ENCODE measurements at regions not wholly inside any gene's neighbourhood (a gene's known extent, or its start where the extent isn't known, plus 50 kb on each side); places are given as distances from the start of the nearest gene placed in this dataset.

DNA sequence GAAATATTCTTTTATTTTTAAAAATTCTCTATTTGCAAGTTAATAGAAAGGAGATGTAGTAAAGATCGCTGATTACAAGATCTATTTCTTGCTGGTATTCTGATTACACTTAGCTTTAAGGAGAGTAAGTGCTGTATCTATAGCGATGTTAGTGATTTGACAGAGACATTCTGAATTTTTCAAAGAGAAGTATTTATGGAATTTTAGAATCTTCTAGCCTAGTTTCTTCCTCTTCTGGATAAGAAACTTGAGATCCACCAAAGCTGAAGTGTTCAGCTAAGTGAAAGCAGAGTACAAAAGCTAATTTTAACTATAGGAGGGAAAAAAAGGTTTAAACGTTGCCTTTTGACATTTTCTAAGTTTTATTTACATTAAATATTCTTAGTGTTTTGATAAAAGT, 72.1 kb upstream of the RARB start:
- Histone ChIP-seq H3K4me3 (no peak overlapping the region), H3K4me1 (ENCODE audit: insufficient read depth) (no peaks in the 10 kb centered on the region), H3F3A (ENCODE audit: insufficient read depth) (no peaks in the 10 kb centered on the region), H3K4me2 (ENCODE audit: unreplicated experiment) (no peak overlapping the region), H3K9me3 (ENCODE audit: low read depth) (no peaks in the 10 kb centered on the region), H3K27me3 (replicated peaks; ENCODE audit: insufficient read depth) (no peaks in the 10 kb centered on the region), H3K79me2 (ENCODE audit: insufficient read depth) (no peaks in the 10 kb centered on the region), H3K36me3 (ENCODE audit: low read depth) (no peaks in the 10 kb centered on the region), H3K27ac (no peak overlapping the region), H4K20me1 (ENCODE audit: insufficient read depth) (no peaks in the 10 kb centered on the region), H3K9me2 (ENCODE audit: insufficient read depth) (no peaks in the 10 kb centered on the region), H3K9ac (no peak overlapping the region), H2AFZ (no peak overlapping the region)
- DNase-seq: no peak
- in situ Hi-C loops (cut with MboI): no loop called here
- TF ChIP-seq EZH2phosphoT487 (IDR thresholded peaks at IDR 0.05; ENCODE audit: insufficient read depth, low read depth): no peak
- no peak for TF ChIP-seq EZH2 (IDR thresholded peaks at IDR 0.05; ENCODE audit: insufficient read depth, poor library complexity, severe bottlenecking)
- 27 to 31% methylated on average over 3 of the region's 3 CpGs for WGBS, 2 experiments (ENCODE audit: low coverage in 1 of 2, low lambda C conversion rate in 2 of 2, missing lambda C conversion rate in 2 of 2)

DNA sequence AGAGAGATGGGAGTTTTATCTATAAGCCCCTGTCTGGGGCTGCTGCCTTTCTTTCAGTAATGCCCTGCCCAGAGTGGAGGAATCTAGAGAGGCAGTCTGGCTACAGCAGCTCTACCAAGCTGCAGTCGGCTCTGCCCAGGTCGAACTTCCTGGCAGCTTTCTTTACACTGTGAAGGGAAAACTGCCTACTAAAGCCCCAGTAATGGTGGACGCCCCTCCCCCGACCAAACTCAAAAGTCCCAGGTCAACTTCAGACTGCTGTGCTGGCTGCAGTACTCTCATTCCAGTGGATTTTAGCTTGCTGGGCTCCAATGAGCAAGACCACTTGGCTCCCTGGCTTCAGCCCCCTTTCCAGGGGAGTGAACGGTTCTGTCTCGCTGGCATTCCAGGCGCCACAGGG, 65.9 kb upstream of the RARB start:
- Histone ChIP-seq H3K4me3 (no peak overlapping the region), H3K27ac (no peak overlapping the region), H4K20me1 (ENCODE audit: insufficient read depth) (no peaks in the 10 kb centered on the region), H3K27me3 (replicated peaks; ENCODE audit: insufficient read depth) (no peaks in the 10 kb centered on the region), H3K4me1 (ENCODE audit: insufficient read depth) (no peaks in the 10 kb centered on the region), H3K9me2 (ENCODE audit: insufficient read depth) (no peaks in the 10 kb centered on the region), H3K79me2 (ENCODE audit: insufficient read depth) (no peaks in the 10 kb centered on the region), H3F3A (ENCODE audit: insufficient read depth) (no peaks in the 10 kb centered on the region), H3K9me3 (ENCODE audit: low read depth) (no peaks in the 10 kb centered on the region), H3K9ac (no peak overlapping the region), H3K36me3 (ENCODE audit: low read depth) (no peaks in the 10 kb centered on the region), H3K4me2 (ENCODE audit: unreplicated experiment) (no peak overlapping the region), H2AFZ (no peak overlapping the region)
- in situ Hi-C loops (cut with MboI): no loop called here
- TF ChIP-seq EZH2 (IDR thresholded peaks at IDR 0.05; ENCODE audit: insufficient read depth, poor library complexity, severe bottlenecking): no peak
- no peak for TF ChIP-seq EZH2phosphoT487 (IDR thresholded peaks at IDR 0.05; ENCODE audit: insufficient read depth, low read depth)
- WGBS, 2 experiments (ENCODE audit: low coverage in 1 of 2, low lambda C conversion rate in 2 of 2, missing lambda C conversion rate in 2 of 2): 21 to 41% methylated on average over 7 of the region's 7 CpGs
- DNase-seq: no peak

DNA sequence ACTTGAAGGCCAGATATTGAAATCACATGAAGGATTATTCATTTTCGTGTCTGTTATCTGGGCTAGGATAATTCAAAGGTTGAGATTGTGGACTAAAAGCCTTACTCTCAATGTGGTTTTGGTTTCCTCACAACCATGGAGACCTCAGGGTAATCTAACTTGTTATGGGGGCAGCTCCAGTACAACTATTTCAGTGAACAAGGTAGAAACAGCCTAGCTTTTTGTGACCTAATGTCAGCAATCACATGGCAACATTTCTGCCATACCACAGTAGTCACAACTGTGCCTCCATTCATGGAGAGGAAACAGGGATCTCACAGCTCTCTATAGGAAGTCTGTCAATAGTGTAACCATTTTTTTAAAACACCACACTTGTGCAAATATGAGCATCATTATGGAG, 62.4 kb upstream of the RARB start:
- Histone ChIP-seq H3K4me3 (no peak overlapping the region), H3K79me2 (ENCODE audit: insufficient read depth) (no peaks in the 10 kb centered on the region), H3K36me3 (ENCODE audit: low read depth) (no peaks in the 10 kb centered on the region), H3K4me1 (ENCODE audit: insufficient read depth) (no peaks in the 10 kb centered on the region), H3K27ac (no peak overlapping the region), H2AFZ (no peak overlapping the region), H3F3A (ENCODE audit: insufficient read depth) (no peaks in the 10 kb centered on the region), H3K9ac (no peak overlapping the region), H3K27me3 (replicated peaks; ENCODE audit: insufficient read depth) (no peaks in the 10 kb centered on the region), H3K9me2 (ENCODE audit: insufficient read depth) (no peaks in the 10 kb centered on the region), H4K20me1 (ENCODE audit: insufficient read depth) (no peaks in the 10 kb centered on the region), H3K4me2 (ENCODE audit: unreplicated experiment) (no peak overlapping the region), H3K9me3 (ENCODE audit: low read depth) (no peaks in the 10 kb centered on the region)
- no peak for TF ChIP-seq EZH2 (IDR thresholded peaks at IDR 0.05; ENCODE audit: insufficient read depth, poor library complexity, severe bottlenecking)
- TF ChIP-seq EZH2phosphoT487 (IDR thresholded peaks at IDR 0.05; ENCODE audit: insufficient read depth, low read depth): no peak
- in situ Hi-C loops (cut with MboI): no loop called here
- no peak for DNase-seq
- WGBS, 2 experiments (ENCODE audit: low coverage in 1 of 2, low lambda C conversion rate in 2 of 2, missing lambda C conversion rate in 2 of 2): 8 to 25% methylated on average over 1 of the region's 1 CpG

DNA sequence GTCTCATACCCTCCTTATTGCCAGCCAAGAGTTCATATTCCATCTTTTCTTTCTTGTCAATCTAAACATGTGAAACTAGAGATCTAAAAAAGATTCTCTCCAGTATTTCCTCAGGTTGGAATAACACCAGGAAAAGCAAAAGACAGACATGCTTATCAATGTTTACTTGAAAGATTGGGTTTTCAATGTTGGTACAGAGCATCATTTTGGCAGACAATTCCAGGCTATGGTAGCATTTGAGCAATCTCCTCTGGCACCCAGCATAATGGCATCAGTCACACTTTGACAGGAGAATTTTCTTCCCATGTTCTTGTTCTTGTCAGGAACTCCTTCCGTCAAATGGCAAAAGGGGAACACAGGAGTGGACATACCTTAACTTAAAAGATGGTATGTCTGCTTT, 61.0 kb upstream of the RARB start:
- 61 to 67% methylated on average over 1 of the region's 1 CpG for WGBS, 2 experiments (ENCODE audit: low coverage in 1 of 2, low lambda C conversion rate in 2 of 2, missing lambda C conversion rate in 2 of 2)
- Histone ChIP-seq H3K27ac (no peak overlapping the region), H3K79me2 (ENCODE audit: insufficient read depth) (no peaks in the 10 kb centered on the region), H3K36me3 (ENCODE audit: low read depth) (no peaks in the 10 kb centered on the region), H3K4me3 (no peak overlapping the region), H3F3A (ENCODE audit: insufficient read depth) (no peaks in the 10 kb centered on the region), H3K9ac (no peak overlapping the region), H3K4me2 (ENCODE audit: unreplicated experiment) (no peak overlapping the region), H3K4me1 (ENCODE audit: insufficient read depth) (no peaks in the 10 kb centered on the region), H3K9me3 (ENCODE audit: low read depth) (no peaks in the 10 kb centered on the region), H2AFZ (no peak overlapping the region), H3K27me3 (replicated peaks; ENCODE audit: insufficient read depth) (no peaks in the 10 kb centered on the region), H3K9me2 (ENCODE audit: insufficient read depth) (no peaks in the 10 kb centered on the region), H4K20me1 (ENCODE audit: insufficient read depth) (no peaks in the 10 kb centered on the region)
- TF ChIP-seq EZH2phosphoT487 (IDR thresholded peaks at IDR 0.05; ENCODE audit: insufficient read depth, low read depth) (no peak), EZH2 (IDR thresholded peaks at IDR 0.05; ENCODE audit: insufficient read depth, poor library complexity, severe bottlenecking) (no peak)
- DNase-seq: no peak
- in situ Hi-C loops (cut with MboI): no loop called here

DNA sequence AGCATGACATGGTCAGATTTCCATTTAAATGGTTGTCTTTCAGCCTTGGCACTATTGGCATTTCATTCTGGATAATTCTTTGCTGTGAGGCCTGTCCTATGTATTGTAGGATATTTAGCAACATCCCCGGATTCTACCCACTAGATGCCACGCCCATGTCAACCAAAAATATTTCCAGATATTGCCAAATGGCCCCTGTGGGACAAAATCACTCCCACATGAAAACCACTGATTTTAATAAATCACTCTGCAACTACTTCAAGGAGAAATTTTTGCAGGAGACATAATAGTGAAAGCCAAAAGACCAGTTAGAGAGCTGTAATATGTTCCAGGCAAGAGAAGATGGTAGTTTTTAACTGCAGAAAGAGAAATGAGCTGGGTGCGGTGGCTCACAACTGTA, 55.9 kb upstream of the RARB start:
- no peak overlapping the region for H3K27ac ChIP-seq
- no peaks in the 10 kb centered on the region for H3K27me3 ChIP-seq (replicated peaks; ENCODE audit: insufficient read depth)
- WGBS, 2 experiments (ENCODE audit: low coverage in 1 of 2, low lambda C conversion rate in 2 of 2, missing lambda C conversion rate in 2 of 2): 2 to 3% methylated on average over 3 of the region's 3 CpGs
- in situ Hi-C loops (cut with MboI): no loop called here
- no peak overlapping the region for H2AFZ ChIP-seq
- no peaks in the 10 kb centered on the region for H3K9me3 ChIP-seq (ENCODE audit: low read depth)
- no peak overlapping the region for H3K4me3 ChIP-seq
- no peaks in the 10 kb centered on the region for H3K9me2 ChIP-seq (ENCODE audit: insufficient read depth)
- peak; percentile 29 for DNase-seq
- H3K79me2 ChIP-seq (ENCODE audit: insufficient read depth): no peaks in the 10 kb centered on the region
- no peak overlapping the region for H3K9ac ChIP-seq
- H3K4me1 ChIP-seq (ENCODE audit: insufficient read depth): no peaks in the 10 kb centered on the region
- no peaks in the 10 kb centered on the region for H3K36me3 ChIP-seq (ENCODE audit: low read depth)
- no peak overlapping the region for H3K4me2 ChIP-seq (ENCODE audit: unreplicated experiment)
- no peak for TF ChIP-seq EZH2 (IDR thresholded peaks at IDR 0.05; ENCODE audit: insufficient read depth, poor library complexity, severe bottlenecking)
- no peak for TF ChIP-seq EZH2phosphoT487 (IDR thresholded peaks at IDR 0.05; ENCODE audit: insufficient read depth, low read depth)
- no peaks in the 10 kb centered on the region for H3F3A ChIP-seq (ENCODE audit: insufficient read depth)
- H4K20me1 ChIP-seq (ENCODE audit: insufficient read depth): no peaks in the 10 kb centered on the region

Measured in GM23248 (cell line).